ENCODE measurements at regions not wholly inside any gene's neighbourhood (a gene's known extent, or its start where the extent isn't known, plus 50 kb on each side); places are given as distances from the start of the nearest gene placed in this dataset.
"Not testable (repeated sequence)": the region's sequence is repeated elsewhere in the genome, so short reads cannot be mapped to it uniquely, and the experiment has no call there.

DNA sequence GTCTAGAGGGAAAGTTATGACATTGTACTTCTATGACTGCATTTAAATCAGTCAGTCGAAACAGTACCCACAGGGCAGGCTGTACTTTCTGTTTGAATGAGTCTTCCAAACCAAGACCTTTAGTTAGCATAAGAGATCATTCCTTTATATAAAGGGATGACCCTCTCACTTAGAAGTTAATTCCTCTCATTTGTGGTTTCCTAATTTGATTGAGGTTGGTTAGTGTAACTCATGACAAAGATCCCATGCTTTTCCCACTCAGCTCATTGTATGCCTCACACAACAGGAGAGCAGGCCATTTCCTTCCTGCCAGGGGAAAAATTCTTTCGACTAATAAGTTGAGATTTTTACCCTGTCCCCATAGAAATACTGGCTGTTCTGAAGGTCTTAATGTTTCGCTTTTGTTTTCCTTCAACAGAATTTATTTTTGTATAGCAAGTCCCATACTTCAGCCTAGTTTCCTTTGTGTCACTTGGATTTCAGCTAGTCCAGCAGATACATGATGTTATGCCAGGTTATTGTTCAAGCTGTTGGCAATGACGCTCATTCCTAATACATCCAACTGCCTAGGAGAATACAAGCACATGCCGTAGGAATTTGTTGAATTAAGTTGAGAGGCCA is 500.7 kb downstream of the SPATA31D1 start:
- TF ChIP-seq, protein P1, sequence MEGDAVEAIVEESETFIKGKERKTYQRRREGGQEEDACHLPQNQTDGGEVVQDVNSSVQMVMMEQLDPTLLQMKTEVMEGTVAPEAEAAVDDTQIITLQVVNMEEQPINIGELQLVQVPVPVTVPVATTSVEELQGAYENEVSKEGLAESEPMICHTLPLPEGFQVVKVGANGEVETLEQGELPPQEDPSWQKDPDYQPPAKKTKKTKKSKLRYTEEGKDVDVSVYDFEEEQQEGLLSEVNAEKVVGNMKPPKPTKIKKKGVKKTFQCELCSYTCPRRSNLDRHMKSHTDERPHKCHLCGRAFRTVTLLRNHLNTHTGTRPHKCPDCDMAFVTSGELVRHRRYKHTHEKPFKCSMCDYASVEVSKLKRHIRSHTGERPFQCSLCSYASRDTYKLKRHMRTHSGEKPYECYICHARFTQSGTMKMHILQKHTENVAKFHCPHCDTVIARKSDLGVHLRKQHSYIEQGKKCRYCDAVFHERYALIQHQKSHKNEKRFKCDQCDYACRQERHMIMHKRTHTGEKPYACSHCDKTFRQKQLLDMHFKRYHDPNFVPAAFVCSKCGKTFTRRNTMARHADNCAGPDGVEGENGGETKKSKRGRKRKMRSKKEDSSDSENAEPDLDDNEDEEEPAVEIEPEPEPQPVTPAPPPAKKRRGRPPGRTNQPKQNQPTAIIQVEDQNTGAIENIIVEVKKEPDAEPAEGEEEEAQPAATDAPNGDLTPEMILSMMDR (IDR thresholded peaks at IDR 0.05; ENCODE audit: insufficient read depth, low read length, severe bottlenecking): no peak
- FAIRE-seq: no peak
- Histone ChIP-seq H3K27me3 (ENCODE audit: control insufficient read depth, insufficient read depth, low read length) (no peaks in the 10 kb centered on the region), H3K36me3 (ENCODE audit: control insufficient read depth, insufficient read depth, low read length) (no peaks in the 10 kb centered on the region), H3K4me3 (ENCODE audit: low read depth, low read length) (no peak overlapping the region)
- DNase-seq (ENCODE audit: low read depth): peak; percentile 51

DNA sequence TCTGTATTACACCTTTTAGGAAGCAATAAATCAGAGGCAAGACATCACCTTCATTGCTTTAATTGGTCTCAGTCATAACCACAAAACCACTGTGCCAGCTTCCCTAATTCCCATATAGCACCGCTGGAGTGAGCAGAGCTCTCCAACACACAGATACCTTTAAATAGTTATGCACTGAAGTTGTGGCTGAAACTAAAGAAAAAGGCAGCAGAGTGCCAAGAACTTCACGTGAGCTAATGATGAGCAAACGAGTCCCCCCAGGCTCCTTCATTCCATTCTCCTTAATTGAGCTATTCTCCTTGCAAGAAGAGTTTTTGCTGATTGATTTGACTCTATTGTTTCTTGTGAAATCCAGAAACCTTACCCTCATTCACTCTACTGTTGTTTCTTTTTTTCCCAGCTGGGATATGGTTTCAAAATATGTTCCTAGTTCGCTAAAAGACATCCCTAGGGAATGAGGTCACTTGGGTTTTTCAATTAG is 501.5 kb downstream of the SPATA31D1 start:
- Histone ChIP-seq H3K27me3 (ENCODE audit: control insufficient read depth, insufficient read depth, low read length) (no peaks in the 10 kb centered on the region), H3K36me3 (ENCODE audit: control insufficient read depth, insufficient read depth, low read length) (no peaks in the 10 kb centered on the region), H3K4me3 (ENCODE audit: low read depth, low read length) (no peak overlapping the region)
- FAIRE-seq (no peak), DNase-seq (ENCODE audit: low read depth) (peak; percentile 89)
- TF ChIP-seq, protein P1 (IDR thresholded peaks at IDR 0.05; ENCODE audit: insufficient read depth, low read length, severe bottlenecking): no peak

- DNase-seq (ENCODE audit: low read depth); FAIRE-seq; H3K27me3 ChIP-seq (ENCODE audit: control insufficient read depth, insufficient read depth, low read length); H3K36me3 ChIP-seq (ENCODE audit: control insufficient read depth, insufficient read depth, low read length); H3K4me3 ChIP-seq (ENCODE audit: low read depth, low read length): not testable (repeated sequence)
These were observed 502.2 kb downstream of the SPATA31D1 start for GRCh38 chr9:82490821-82491220.

GRCh38 chr9:82491604-82492003 is 503.0 kb downstream of the SPATA31D1 start:
- no peak for DNase-seq (ENCODE audit: low read depth)
- no peak for FAIRE-seq
- H3K36me3 ChIP-seq (ENCODE audit: control insufficient read depth, insufficient read depth, low read length): no peaks in the 10 kb centered on the region
- H3K27me3 ChIP-seq (ENCODE audit: control insufficient read depth, insufficient read depth, low read length): no peaks in the 10 kb centered on the region
- TF ChIP-seq, protein P1 (IDR thresholded peaks at IDR 0.05; ENCODE audit: insufficient read depth, low read length, severe bottlenecking): no peak
- H3K4me3 ChIP-seq (ENCODE audit: low read depth, low read length): no peak overlapping the region

DNA sequence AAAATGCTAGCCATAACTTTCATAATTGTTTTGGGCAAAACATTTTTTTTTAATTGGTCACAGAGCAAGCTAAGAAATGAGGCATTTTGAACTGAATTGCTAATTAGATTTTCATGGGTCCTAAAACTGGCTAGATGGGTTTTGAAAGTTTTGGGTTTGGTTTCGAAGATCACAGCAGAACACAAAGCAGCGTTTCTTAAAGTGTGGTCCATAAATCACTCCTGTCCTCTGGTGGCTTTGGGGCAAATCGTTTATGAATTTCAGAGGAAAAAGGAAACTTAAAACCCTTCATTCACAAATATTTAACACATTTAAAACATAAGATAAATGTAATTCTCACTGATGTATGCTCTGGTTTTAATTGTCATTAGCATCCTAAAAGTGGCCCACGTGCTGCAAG is 503.7 kb downstream of the SPATA31D1 start:
- TF ChIP-seq, protein P1 (IDR thresholded peaks at IDR 0.05; ENCODE audit: insufficient read depth, low read length, severe bottlenecking): peak; percentile 6
- Histone ChIP-seq H3K36me3 (ENCODE audit: control insufficient read depth, insufficient read depth, low read length) (no peaks in the 10 kb centered on the region), H3K27me3 (ENCODE audit: control insufficient read depth, insufficient read depth, low read length) (no peaks in the 10 kb centered on the region), H3K4me3 (ENCODE audit: low read depth, low read length) (no peak overlapping the region)
- DNase-seq (ENCODE audit: low read depth) (no peak), FAIRE-seq (no peak)

GRCh38 chr9:82495884-82496777 is 507.6 kb downstream of the SPATA31D1 start:
- H3K27me3 ChIP-seq (ENCODE audit: control insufficient read depth, insufficient read depth, low read length): no peaks in the 10 kb centered on the region
- H3K4me3 ChIP-seq (ENCODE audit: low read depth, low read length): no peak overlapping the region
- FAIRE-seq (no peak), DNase-seq (ENCODE audit: low read depth) (no peak)
- TF ChIP-seq, protein P1 (IDR thresholded peaks at IDR 0.05; ENCODE audit: insufficient read depth, low read length, severe bottlenecking): no peak
- H3K36me3 ChIP-seq (ENCODE audit: control insufficient read depth, insufficient read depth, low read length): no peaks in the 10 kb centered on the region

All from bronchial epithelial cell (primary cell).